Amniotic epithelial cell (primary cell): ENCODE measurements at regions not wholly inside any gene's neighbourhood (a gene's known extent, or its start where the extent isn't known, plus 50 kb on each side); places are given as distances from the start of the nearest gene placed in this dataset.
"Not testable (repeated sequence)": the region's sequence is repeated elsewhere in the genome, so short reads cannot be mapped to it uniquely, and the experiment has no call there.

ENCODE experiments used
- DNase-seq: peaks from one replicate; pipeline ENCODE4 v3.0.0-alpha.2; 2010; ENCODE audit warnings: low read depth

- no peak for DNase-seq
These were observed 218.2 kb downstream of the RPL10L start for GRCh38 chr14:46433381-46433780.

- DNase-seq, result no peak
These were observed 219.1 kb downstream of the RPL10L start for GRCh38 chr14:46432516-46432915.

GRCh38 chr14:46417066-46417465, 234.5 kb downstream of the RPL10L start:
- DNase-seq, result no peak

GRCh38 chr14:46404865-46405811, 246.4 kb downstream of the RPL10L start:
- no peak for DNase-seq

- DNase-seq, result not testable (repeated sequence)
These were observed 249.4 kb downstream of the RPL10L start for GRCh38 chr14:46402001-46402690.

- DNase-seq, result no peak
These were observed 250.5 kb downstream of the RPL10L start for GRCh38 chr14:46401066-46401465.

- DNase-seq, result no peak
These were observed 252.5 kb downstream of the RPL10L start for GRCh38 chr14:46399049-46399448.

- DNase-seq, result no peak
These were observed 267.0 kb downstream of the RPL10L start for GRCh38 chr14:46384611-46385010.

- DNase-seq, result no peak
These were observed 269.9 kb downstream of the RPL10L start for GRCh38 chr14:46381674-46382073.

- DNase-seq, result no peak
These were observed 273.3 kb downstream of the RPL10L start for GRCh38 chr14:46378248-46378647.

- no peak for DNase-seq
These were observed 274.3 kb downstream of the RPL10L start for GRCh38 chr14:46377305-46377704.

GRCh38 chr14:46369391-46369790, 282.2 kb downstream of the RPL10L start:
- DNase-seq, result no peak

- DNase-seq, result no peak
These were observed 283.3 kb downstream of the RPL10L start for GRCh38 chr14:46368275-46368674.

- DNase-seq, result no peak
These were observed 298.7 kb downstream of the RPL10L start for GRCh38 chr14:46352844-46353243.

GRCh38 chr14:46344327-46344937, 307.1 kb downstream of the RPL10L start:
- peak; percentile 0 for DNase-seq

- DNase-seq, result no peak
These were observed 325.8 kb downstream of the RPL10L start for GRCh38 chr14:46325777-46326176.

GRCh38 chr14:46325157-46325556, 326.4 kb downstream of the RPL10L start:
- no peak for DNase-seq

- no peak for DNase-seq
These were observed 328.2 kb downstream of the RPL10L start for GRCh38 chr14:46323404-46323762.

- no peak for DNase-seq
These were observed 328.7 kb downstream of the RPL10L start for GRCh38 chr14:46322730-46323403.

- no peak for DNase-seq
These were observed 329.5 kb downstream of the RPL10L start for GRCh38 chr14:46322076-46322475.

- no peak for DNase-seq
These were observed 345.3 kb downstream of the RPL10L start for GRCh38 chr14:46306267-46306666.

- DNase-seq, result no peak
These were observed 350.8 kb downstream of the RPL10L start for GRCh38 chr14:46300765-46301164.
